ENCODE measurements at regions not wholly inside any gene's neighbourhood (a gene's known extent, or its start where the extent isn't known, plus 50 kb on each side); places are given as distances from the start of the nearest gene placed in this dataset.
"Not testable (repeated sequence)": the region's sequence is repeated elsewhere in the genome, so short reads cannot be mapped to it uniquely, and the experiment has no call there.

- intact Hi-C loops (cut with DNase I); DNase-seq (ENCODE audit: low spot score): not testable (repeated sequence)
These were observed 140.9 kb upstream of the GOLGA6L4 start for GRCh38 chr15:84094720-84095119.

DNA sequence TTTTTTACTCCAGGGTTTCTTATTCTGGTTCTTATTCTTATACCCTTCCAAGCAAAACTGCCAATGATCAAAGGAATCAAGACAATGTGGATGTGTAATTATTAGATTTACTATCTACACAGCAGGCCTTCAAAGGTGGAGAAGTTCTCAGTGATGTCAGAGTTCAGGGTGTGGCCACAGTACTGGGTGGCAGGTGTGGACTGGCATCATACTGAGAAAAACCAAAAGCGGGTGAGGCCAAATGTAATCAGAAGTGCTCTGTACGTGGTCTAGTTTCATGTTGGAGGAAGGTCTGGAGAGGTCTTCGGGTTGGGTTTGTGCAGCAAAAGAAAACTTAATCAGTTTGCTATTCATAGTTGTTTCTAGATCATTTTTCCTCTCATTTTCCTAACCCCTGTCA lies 138.5 kb upstream of the GOLGA6L4 start:
- intact Hi-C loops (cut with DNase I); DNase-seq (ENCODE audit: low spot score): not testable (repeated sequence)

DNA sequence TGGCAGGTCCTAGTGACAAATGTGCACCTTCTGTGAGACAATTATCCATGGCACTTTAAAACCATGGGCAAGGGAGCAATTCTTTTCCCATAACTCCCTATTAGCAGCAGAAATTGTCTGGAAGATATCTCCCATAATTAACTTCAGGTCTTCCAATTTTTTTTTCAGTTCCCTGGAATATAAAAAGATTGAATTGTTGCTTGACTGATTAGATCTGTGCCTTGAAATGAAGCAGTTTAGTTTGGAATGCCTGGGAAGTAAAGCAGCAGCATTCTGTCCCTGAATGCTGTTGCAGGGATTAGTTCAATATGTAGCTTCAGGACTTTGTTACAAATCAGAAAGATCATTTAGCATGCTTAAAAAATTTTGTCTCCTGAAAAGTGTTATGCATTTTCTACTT lies 137.0 kb upstream of the GOLGA6L4 start:
- no peak for DNase-seq (ENCODE audit: low spot score)
- intact Hi-C loops (cut with DNase I): no loop called here

GRCh38 chr15:84099181-84099580 lies 136.4 kb upstream of the GOLGA6L4 start:
- intact Hi-C loops (cut with DNase I): no loop called here
- peak; percentile 80 for DNase-seq (ENCODE audit: low spot score)

DNA sequence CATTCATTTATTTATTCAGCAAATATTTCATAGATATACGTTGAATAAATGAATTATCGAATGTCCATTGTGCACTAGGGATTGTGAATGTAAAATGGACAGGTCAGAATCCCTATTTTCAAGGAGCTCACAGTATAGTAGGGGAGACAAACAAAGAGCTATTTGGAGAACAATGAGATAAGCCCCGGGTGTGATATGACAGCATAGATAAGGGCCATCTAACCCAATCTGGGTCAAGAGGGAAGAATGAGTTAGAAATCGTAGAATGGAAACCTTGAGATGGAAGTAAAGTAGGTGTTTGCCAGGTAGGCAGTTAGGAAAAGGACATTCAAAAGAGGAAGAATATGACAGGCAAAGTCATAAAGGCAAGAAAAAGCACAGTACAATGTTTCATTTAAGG lies 132.2 kb upstream of the GOLGA6L4 start:
- intact Hi-C loops (cut with DNase I): no loop called here
- DNase-seq (ENCODE audit: low spot score): no peak

DNA sequence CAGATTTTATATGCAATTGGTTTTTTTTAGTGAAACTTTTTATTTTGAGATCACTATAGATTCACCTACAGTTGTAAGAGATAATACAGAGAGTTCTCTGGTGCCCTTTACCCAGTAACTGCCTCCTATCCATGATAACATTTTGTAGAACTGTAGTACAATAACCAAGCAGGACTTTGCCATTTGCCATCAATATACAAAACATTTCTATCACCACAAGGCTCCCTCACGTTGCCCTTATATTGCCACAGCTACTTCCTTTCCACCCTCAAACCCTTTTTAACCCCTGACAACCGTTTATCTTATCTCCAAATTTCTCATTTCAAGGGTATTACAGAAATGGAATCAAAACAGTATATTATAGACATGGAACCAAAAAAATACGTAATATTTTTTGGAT lies 130.7 kb upstream of the GOLGA6L4 start:
- DNase-seq (ENCODE audit: low spot score): no peak
- intact Hi-C loops (cut with DNase I): no loop called here

DNA sequence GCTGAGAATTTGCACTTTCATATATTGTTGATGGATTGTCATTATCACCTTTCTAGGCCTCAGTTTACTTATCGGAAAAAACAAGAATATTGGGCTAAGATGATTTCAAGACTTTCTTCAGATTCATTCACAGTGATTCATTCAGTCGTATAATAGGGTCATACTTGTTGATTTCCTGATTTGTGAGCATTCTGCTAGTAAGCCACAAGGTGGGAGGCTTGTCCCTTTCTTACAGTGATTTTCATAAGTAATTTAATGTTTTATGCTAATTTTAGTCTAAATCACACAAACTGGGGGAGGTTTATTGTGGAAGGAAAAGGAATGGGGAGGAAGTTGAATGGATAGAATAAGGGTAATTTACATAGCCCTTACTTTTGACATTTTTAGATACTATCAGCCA lies 126.8 kb upstream of the GOLGA6L4 start:
- intact Hi-C loops (cut with DNase I): no loop called here

DNA sequence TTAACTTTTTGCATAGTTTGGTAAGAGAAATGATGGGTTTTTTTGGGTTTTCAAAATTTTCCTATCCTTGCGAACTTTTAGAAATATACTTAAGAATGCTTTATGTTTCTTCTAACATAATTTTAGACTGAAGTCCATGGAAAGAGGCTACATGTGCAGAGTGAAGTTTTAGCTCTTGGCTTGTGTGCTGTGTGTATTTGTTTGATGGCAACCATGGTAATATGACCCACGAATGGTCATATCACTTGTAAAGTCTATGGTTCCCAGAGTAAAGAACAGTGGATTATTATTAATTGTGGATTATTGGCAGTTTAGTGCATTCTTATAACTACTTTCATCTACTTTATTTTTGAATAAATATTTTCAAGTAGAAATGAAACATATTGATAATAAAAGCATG lies 124.0 kb upstream of the GOLGA6L4 start:
- intact Hi-C loops (cut with DNase I): no loop called here
- DNase-seq (ENCODE audit: low spot score): no peak

More for the DNA sequence above, 126.8 kb upstream of the GOLGA6L4 start:
- DNase-seq (ENCODE audit: low spot score): no peak

- intact Hi-C loops (cut with DNase I): no loop called here
These were observed 123.5 kb upstream of the GOLGA6L4 start for GRCh38 chr15:84112025-84112424.

GRCh38 chr15:84113919-84114318 lies 121.7 kb upstream of the GOLGA6L4 start:
- intact Hi-C loops (cut with DNase I): no loop called here
- no peak for DNase-seq (ENCODE audit: low spot score)

More at GRCh38 chr15:84112025-84112424, 123.5 kb upstream of the GOLGA6L4 start:
- DNase-seq (ENCODE audit: low spot score): no peak

DNA sequence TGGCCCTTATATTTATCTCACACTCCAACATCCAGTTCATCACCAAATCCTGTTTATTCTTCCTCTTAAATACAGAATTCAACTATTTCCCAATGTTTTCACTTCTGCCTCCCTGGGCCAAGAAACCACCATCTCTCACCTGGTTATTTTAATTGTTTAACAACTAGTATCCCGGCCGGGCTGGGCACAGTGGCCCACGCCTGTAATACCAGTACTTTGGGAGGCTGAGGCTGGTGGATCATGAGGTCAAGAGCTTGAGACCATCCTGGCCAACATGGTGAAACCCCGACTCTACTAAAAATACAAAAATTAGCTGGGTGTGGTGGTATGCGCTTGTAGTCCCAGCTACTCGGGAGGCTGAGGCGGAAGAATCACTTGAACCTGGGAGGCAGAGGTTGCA lies 120.9 kb upstream of the GOLGA6L4 start:
- DNase-seq (ENCODE audit: low spot score); intact Hi-C loops (cut with DNase I): not testable (repeated sequence)

- DNase-seq (ENCODE audit: low spot score); intact Hi-C loops (cut with DNase I): not testable (repeated sequence)
These were observed 116.2 kb upstream of the GOLGA6L4 start for GRCh38 chr15:84119351-84119750.

GRCh38 chr15:84120903-84121302 lies 114.7 kb upstream of the GOLGA6L4 start:
- DNase-seq (ENCODE audit: low spot score); intact Hi-C loops (cut with DNase I): not testable (repeated sequence)

DNA sequence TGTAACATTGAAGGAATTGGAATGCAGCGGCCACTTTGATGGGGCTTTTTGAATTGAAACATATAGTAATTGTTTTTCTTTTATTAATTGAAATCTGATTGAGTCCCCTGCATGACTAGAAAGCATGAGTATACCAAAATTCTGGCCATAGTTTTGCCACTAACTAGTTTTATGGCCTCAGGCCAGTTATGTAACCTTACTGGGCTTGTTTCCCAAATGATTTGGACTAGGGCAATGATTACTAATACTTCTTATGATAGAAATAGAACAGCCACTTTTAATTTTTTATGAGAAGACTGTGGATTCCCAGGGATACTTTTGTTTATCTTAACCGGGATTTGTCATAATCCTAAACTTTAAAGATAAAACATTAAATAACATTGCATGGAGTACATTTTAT lies 106.9 kb upstream of the GOLGA6L4 start:
- DNase-seq (ENCODE audit: low spot score); intact Hi-C loops (cut with DNase I): not testable (repeated sequence)

DNA sequence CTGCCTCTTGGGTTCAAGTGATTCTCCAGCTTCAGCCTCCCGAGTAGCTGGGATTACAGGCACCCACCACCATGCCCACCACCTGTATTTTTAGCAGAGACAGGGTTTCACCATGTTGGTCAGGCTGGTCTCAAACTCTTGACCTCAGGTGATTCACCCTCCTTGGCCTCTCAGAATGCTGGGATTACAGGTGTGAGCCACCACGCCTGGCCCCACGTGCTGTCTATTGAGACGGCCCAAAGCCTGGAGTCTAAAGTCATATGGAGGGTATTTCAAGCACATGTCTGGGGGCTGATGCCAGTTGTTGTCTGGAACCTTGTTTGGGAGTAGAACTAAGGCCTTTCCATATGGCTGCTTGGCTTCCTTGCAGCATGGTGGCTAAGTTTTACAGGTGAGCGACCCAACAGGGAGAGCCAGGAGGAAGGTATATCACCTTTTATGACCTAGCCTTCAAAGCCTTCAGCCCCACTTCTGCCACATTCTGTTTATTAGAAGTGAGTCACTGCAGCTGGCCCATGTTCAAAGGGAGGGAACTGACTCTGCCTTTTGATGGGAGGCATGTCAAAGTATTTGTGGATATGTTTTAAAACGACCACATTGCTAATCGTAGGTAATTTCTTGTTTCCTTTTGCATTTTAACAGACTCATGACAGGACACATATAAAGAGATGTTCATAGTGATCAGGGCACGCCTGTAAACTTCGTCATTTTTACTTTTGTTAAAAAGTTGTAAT lies 105.3 kb upstream of the GOLGA6L4 start:
- DNase-seq (ENCODE audit: low spot score); intact Hi-C loops (cut with DNase I): not testable (repeated sequence)

GRCh38 chr15:84135931-84136456 lies 99.6 kb upstream of the GOLGA6L4 start:
- intact Hi-C loops (cut with DNase I): not testable (repeated sequence)

GRCh38 chr15:84142888-84143337 lies 92.7 kb upstream of the GOLGA6L4 start:
- DNase-seq (ENCODE audit: low spot score): no peak
- intact Hi-C loops (cut with DNase I): no loop called here

More at GRCh38 chr15:84135931-84136456, 99.6 kb upstream of the GOLGA6L4 start:
- not testable (repeated sequence) for DNase-seq (ENCODE audit: low spot score)

- no peak for DNase-seq (ENCODE audit: low spot score)
- intact Hi-C loops (cut with DNase I): no loop called here
These were observed 91.7 kb upstream of the GOLGA6L4 start for GRCh38 chr15:84143753-84144314.

- intact Hi-C loops (cut with DNase I); DNase-seq (ENCODE audit: low spot score): not testable (repeated sequence)
These were observed 90.6 kb upstream of the GOLGA6L4 start for GRCh38 chr15:84144946-84145345.

DNA sequence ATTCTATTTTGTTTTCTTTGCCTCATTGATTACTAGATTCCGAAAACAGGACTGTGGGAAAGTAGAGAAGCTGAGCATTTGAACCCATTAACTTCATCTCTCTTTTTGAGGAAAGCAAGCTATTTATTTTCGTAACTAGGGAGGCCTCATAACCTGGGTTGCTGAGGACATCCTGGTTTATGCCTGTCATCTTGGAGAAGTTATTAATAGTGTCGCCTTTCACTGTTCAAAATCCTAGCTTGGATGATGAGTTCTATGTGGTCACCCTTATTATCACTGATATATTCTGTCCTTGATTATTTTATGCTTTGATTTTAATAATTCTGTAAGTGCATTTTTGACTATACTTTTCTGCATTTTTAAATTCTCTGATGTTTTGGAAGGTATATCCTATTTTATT lies 89.3 kb upstream of the GOLGA6L4 start:
- intact Hi-C loops (cut with DNase I); DNase-seq (ENCODE audit: low spot score): not testable (repeated sequence)

DNA sequence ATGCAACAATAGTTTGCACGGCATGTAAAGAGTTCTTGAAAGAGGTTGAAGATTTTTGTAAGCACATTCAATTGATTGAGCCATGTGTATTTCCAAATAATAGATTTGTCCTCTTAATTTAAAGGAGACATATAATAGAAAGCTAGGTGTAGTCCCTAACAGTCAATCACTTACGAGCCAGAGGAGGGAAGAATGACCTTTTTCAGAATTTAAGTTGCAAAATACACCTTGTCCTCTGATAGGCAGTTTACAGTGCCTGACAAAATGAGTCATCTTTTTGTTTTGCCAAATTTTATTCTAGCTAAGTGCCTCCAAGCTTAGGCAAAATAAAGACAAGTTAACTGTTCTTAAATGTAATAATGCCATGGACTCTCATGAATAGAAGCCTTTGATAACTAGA lies 88.3 kb upstream of the GOLGA6L4 start:
- intact Hi-C loops (cut with DNase I): not testable (repeated sequence)

More for the DNA sequence above, 88.3 kb upstream of the GOLGA6L4 start:
- not testable (repeated sequence) for DNase-seq (ENCODE audit: low spot score)
